DOHH2 (cell line): ENCODE measurements at regions not wholly inside any gene's neighbourhood (a gene's known extent, or its start where the extent isn't known, plus 50 kb on each side); places are given as distances from the start of the nearest gene placed in this dataset.

Experiments used
- H3F3A ChIP-seq: fragments of 200-600 bp; sonication (generic), shearing (Covaris generic); 2 replicates; pipeline ENCODE4 v1.6.0; 2016; ENCODE audit warnings: antibody characterized with exemption, mild to moderate bottlenecking; ENCODE audit not compliant: control insufficient read depth, insufficient read depth
- H3K27ac ChIP-seq: fragments of 200-600 bp; sonication (generic); 2 replicates; pipeline ENCODE4 v1.5.1; 2014; ENCODE audit warnings: low read depth, mild to moderate bottlenecking, low read length, moderate library complexity
- H3K27me3 ChIP-seq: fragments of 200-600 bp; sonication (generic); 2 replicates; pipeline ENCODE4 v1.6.1; 2014; ENCODE audit warnings: mild to moderate bottlenecking, low read length, mixed read lengths; ENCODE audit not compliant: control insufficient read depth
- H3K36me3 ChIP-seq: fragments of 200-600 bp; sonication (generic); 2 replicates; pipeline ENCODE4 v1.6.1; 2014; ENCODE audit warnings: mild to moderate bottlenecking, low read length, moderate library complexity, mixed read lengths; ENCODE audit not compliant: control insufficient read depth
- H3K4me1 ChIP-seq: fragments of 200-600 bp; sonication (generic); 2 replicates; pipeline ENCODE4 v1.6.1; 2014; ENCODE audit warnings: mild to moderate bottlenecking, low read length, mixed read lengths; ENCODE audit not compliant: control insufficient read depth
- H3K4me2 ChIP-seq: fragments of 200-600 bp; sonication (generic); 2 replicates; pipeline ENCODE4 v1.6.0; 2014; ENCODE audit warnings: mild to moderate bottlenecking, low read length, moderate library complexity
- H3K4me3 ChIP-seq: fragments of 200-600 bp; sonication (generic); 2 replicates; pipeline ENCODE4 v1.5.1; 2014; ENCODE audit warnings: mild to moderate bottlenecking, low read length, mixed read lengths
- H3K79me2 ChIP-seq: fragments of 200-600 bp; sonication (generic); 2 replicates; pipeline ENCODE4 v1.6.1; 2014; ENCODE audit warnings: mild to moderate bottlenecking, low read length, mixed read lengths; ENCODE audit not compliant: control insufficient read depth
- H3K9me2 ChIP-seq: fragments of 200-600 bp; sonication (generic); replicated peaks from 2 replicates; pipeline ENCODE4 v1.6.1; 2014; ENCODE audit warnings: mild to moderate bottlenecking, low read length, mixed read lengths; ENCODE audit not compliant: control insufficient read depth
- H3K9me3 ChIP-seq: fragments of 200-600 bp; sonication (generic); 2 replicates; pipeline ENCODE4 v1.6.1; 2014; ENCODE audit warnings: antibody characterized with exemption, low read length, mixed read lengths; ENCODE audit not compliant: control insufficient read depth, insufficient read depth
- H4K20me1 ChIP-seq: fragments of 200-600 bp; sonication (generic); 2 replicates; pipeline ENCODE4 v1.6.0; 2014; ENCODE audit warnings: low read depth, mild to moderate bottlenecking, antibody characterized with exemption, low read length, moderate library complexity; ENCODE audit not compliant: control insufficient read depth, insufficient read depth
- EZH2phosphoT487 ChIP-seq: fragments of 200-600 bp; sonication (generic); IDR thresholded peaks from 2 replicates; pipeline ENCODE4 v1.6.1; 2017; ENCODE audit warnings: borderline replicate concordance, mild to moderate bottlenecking, antibody characterized with exemption, low read length, moderate library complexity, mixed read lengths
- TF ChIP-seq, protein P1 (sequence below): fragments of 200-600 bp; sonication (generic); IDR thresholded peaks from one replicate; pipeline ENCODE4 v1.5.1; 2014; ENCODE audit warnings: antibody characterized with exemption, mild to moderate bottlenecking, low read depth, low read length; ENCODE audit not compliant: poor library complexity, severe bottlenecking

- no peaks in the 10 kb centered on the region for H3K9me3 ChIP-seq
- H3F3A ChIP-seq = no peaks in the 10 kb centered on the region
- TF ChIP-seq, protein P1, sequence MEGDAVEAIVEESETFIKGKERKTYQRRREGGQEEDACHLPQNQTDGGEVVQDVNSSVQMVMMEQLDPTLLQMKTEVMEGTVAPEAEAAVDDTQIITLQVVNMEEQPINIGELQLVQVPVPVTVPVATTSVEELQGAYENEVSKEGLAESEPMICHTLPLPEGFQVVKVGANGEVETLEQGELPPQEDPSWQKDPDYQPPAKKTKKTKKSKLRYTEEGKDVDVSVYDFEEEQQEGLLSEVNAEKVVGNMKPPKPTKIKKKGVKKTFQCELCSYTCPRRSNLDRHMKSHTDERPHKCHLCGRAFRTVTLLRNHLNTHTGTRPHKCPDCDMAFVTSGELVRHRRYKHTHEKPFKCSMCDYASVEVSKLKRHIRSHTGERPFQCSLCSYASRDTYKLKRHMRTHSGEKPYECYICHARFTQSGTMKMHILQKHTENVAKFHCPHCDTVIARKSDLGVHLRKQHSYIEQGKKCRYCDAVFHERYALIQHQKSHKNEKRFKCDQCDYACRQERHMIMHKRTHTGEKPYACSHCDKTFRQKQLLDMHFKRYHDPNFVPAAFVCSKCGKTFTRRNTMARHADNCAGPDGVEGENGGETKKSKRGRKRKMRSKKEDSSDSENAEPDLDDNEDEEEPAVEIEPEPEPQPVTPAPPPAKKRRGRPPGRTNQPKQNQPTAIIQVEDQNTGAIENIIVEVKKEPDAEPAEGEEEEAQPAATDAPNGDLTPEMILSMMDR = no peak
- no peak for TF ChIP-seq EZH2phosphoT487
- H3K27me3 ChIP-seq = no peaks in the 10 kb centered on the region
- no peaks in the 10 kb centered on the region for H3K9me2 ChIP-seq
- H3K27ac ChIP-seq = no peak overlapping the region
- H3K79me2 ChIP-seq = no peaks in the 10 kb centered on the region
- H3K4me1 ChIP-seq = no peaks in the 10 kb centered on the region
- no peak overlapping the region for H3K4me3 ChIP-seq
- H3K36me3 ChIP-seq = no peaks in the 10 kb centered on the region
- no peak overlapping the region for H3K4me2 ChIP-seq
- no peaks in the 10 kb centered on the region for H4K20me1 ChIP-seq
Observed at GRCh38 chr1:43031316-43032203, 72.9 kb upstream of the SLC2A1 start.

GRCh38 chr1:43024905-43025304, 66.2 kb upstream of the SLC2A1 start:
- Histone ChIP-seq H3K27me3 (no peaks in the 10 kb centered on the region), H3K36me3 (no peaks in the 10 kb centered on the region), H3F3A (no peaks in the 10 kb centered on the region), H3K27ac (no peak overlapping the region), H4K20me1 (no peaks in the 10 kb centered on the region), H3K9me2 (no peaks in the 10 kb centered on the region), H3K9me3 (no peaks in the 10 kb centered on the region), H3K79me2 (no peaks in the 10 kb centered on the region), H3K4me3 (no peak overlapping the region), H3K4me1 (no peaks in the 10 kb centered on the region), H3K4me2 (no peak overlapping the region)
- TF ChIP-seq, protein P1 = no peak
- no peak for TF ChIP-seq EZH2phosphoT487

- Histone ChIP-seq H3K4me3 (no peak overlapping the region), H3K27ac (no peak overlapping the region), H4K20me1 (no peaks in the 10 kb centered on the region), H3K4me1 (no peaks in the 10 kb centered on the region), H3K4me2 (no peak overlapping the region), H3K79me2 (no peaks in the 10 kb centered on the region), H3K27me3 (peaks cover 12% of the 10 kb centered on the region), H3F3A (no peaks in the 10 kb centered on the region), H3K36me3 (no peaks in the 10 kb centered on the region), H3K9me2 (no peaks in the 10 kb centered on the region), H3K9me3 (no peaks in the 10 kb centered on the region)
- no peak for TF ChIP-seq EZH2phosphoT487
- TF ChIP-seq, protein P1 = no peak
Observed at GRCh38 chr1:43021547-43022474, 63.1 kb upstream of the SLC2A1 start.
